ENCODE measurements at regions not wholly inside any gene's neighbourhood (a gene's known extent, or its start where the extent isn't known, plus 50 kb on each side); places are given as distances from the start of the nearest gene placed in this dataset.
"Not testable (repeated sequence)": the region's sequence is repeated elsewhere in the genome, so short reads cannot be mapped to it uniquely, and the experiment has no call there.

- not testable (repeated sequence) for TF ChIP-seq CTCF (conservative IDR thresholded peaks at IDR 0.05; ENCODE audit: low read depth, low read length); EZH2 (IDR thresholded peaks at IDR 0.05; ENCODE audit: borderline replicate concordance, low read depth, low read length, poor library complexity, severe bottlenecking)
These were observed 190.0 kb upstream of the MGAT5 start for GRCh38 chr2:134063916-134064315.

All from A673 (cell line).